ENCODE measurements at regions not wholly inside any gene's neighbourhood (a gene's known extent, or its start where the extent isn't known, plus 50 kb on each side); places are given as distances from the start of the nearest gene placed in this dataset.

- DNase-seq (no peak), ATAC-seq (no peak)
- H3K9me3 ChIP-seq, result no peaks in the 10 kb centered on the region
- H3K4me3 ChIP-seq, result no peak overlapping the region
- no peaks in the 10 kb centered on the region for H3K4me1 ChIP-seq
- TF ChIP-seq, protein P1, sequence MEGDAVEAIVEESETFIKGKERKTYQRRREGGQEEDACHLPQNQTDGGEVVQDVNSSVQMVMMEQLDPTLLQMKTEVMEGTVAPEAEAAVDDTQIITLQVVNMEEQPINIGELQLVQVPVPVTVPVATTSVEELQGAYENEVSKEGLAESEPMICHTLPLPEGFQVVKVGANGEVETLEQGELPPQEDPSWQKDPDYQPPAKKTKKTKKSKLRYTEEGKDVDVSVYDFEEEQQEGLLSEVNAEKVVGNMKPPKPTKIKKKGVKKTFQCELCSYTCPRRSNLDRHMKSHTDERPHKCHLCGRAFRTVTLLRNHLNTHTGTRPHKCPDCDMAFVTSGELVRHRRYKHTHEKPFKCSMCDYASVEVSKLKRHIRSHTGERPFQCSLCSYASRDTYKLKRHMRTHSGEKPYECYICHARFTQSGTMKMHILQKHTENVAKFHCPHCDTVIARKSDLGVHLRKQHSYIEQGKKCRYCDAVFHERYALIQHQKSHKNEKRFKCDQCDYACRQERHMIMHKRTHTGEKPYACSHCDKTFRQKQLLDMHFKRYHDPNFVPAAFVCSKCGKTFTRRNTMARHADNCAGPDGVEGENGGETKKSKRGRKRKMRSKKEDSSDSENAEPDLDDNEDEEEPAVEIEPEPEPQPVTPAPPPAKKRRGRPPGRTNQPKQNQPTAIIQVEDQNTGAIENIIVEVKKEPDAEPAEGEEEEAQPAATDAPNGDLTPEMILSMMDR (IDR thresholded peaks at IDR 0.05), result no peak
- no peak for TF ChIP-seq POLR2A (IDR thresholded peaks at IDR 0.05)
- 43 to 53% methylated on average over 2 of the region's 2 CpGs for WGBS, 2 donors
- H3K27ac ChIP-seq, result no peak overlapping the region
- intact Hi-C loops (cut with DNase I), result no loop called here
- H3K27me3 ChIP-seq, result no peaks in the 10 kb centered on the region
- H3K36me3 ChIP-seq (replicated peaks in 1 of 2; ENCODE audit: insufficient read depth in 1 of 2, low read depth in 2 of 2), result no peaks in the 10 kb centered on the region
These were observed 54.2 kb upstream of the ADAM23 start for GRCh38 chr2:206389164-206389563.

DNA sequence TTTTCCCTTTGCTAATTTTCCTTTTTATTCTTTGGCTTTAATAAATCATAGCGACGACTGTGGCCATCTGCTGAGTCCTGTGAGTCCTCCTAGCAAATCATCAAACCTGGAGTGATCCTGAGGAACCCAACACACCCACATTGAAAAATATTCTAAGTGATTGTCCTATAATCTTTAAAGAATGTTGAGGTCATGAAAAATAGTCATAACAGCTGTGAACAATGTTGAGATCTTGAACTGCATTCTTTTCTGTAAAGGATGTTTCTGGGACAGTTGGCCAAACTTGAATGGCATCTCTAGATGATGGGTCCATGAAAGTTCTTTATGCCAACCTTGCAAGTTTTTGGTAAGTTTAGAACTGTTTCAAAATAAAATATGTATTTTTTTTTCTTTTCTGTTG lies 53.2 kb upstream of the ADAM23 start:
- Histone ChIP-seq H3K4me1 (no peaks in the 10 kb centered on the region), H3K4me3 (no peak overlapping the region), H3K36me3 (replicated peaks in 1 of 2; ENCODE audit: insufficient read depth in 1 of 2, low read depth in 2 of 2) (no peaks in the 10 kb centered on the region), H3K27me3 (no peaks in the 10 kb centered on the region), H3K27ac (no peak overlapping the region), H3K9me3 (no peaks in the 10 kb centered on the region)
- TF ChIP-seq POLR2A (IDR thresholded peaks at IDR 0.05), result no peak
- TF ChIP-seq, protein P1 (IDR thresholded peaks at IDR 0.05), result no peak
- 81 to 89% methylated on average over 2 of the region's 2 CpGs for WGBS, 2 donors
- DNase-seq (no peak), ATAC-seq (no peak)
- intact Hi-C loops (cut with DNase I), result no loop called here

DNA sequence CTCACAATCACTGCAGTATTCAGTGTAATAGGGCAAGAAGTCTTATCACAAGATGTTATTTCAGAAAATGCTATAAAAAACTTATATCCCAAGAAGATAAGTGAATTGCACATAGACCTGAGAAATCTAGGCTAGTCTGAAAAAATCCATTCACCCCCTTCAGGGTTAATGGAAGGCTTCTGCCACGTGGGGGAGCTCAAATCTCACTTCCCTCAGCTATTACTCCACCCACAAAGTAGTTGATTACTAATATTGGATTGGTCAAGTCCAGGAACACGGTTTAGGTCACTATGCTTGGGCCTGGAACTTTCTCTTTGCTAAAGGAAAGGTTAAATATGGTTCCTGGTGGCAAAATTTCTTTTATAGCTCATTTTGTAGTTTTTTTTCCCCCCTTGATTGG lies 51.2 kb upstream of the ADAM23 start:
- 15% methylated on average over 2 of the region's 2 CpGs for WGBS, 2 donors
- no peaks in the 10 kb centered on the region for H3K36me3 ChIP-seq (replicated peaks in 1 of 2; ENCODE audit: insufficient read depth in 1 of 2, low read depth in 2 of 2)
- H3K9me3 ChIP-seq, result no peaks in the 10 kb centered on the region
- no peaks in the 10 kb centered on the region for H3K27me3 ChIP-seq
- TF ChIP-seq POLR2A (IDR thresholded peaks at IDR 0.05), result no peak
- TF ChIP-seq, protein P1 (IDR thresholded peaks at IDR 0.05), result peak in 2 of 7 experiments; percentile 14 to 25
- no peaks in the 10 kb centered on the region for H3K4me1 ChIP-seq
- peak in 2 of 4 donors; percentile 14 to 19 for DNase-seq
- no peak overlapping the region for H3K4me3 ChIP-seq
- intact Hi-C loops (cut with DNase I), result no loop called here
- no peak overlapping the region for H3K27ac ChIP-seq
- no peak for ATAC-seq
